Gastrocnemius medialis (tissue), 4 donors: ENCODE measurements at regions not wholly inside any gene's neighbourhood (a gene's known extent, or its start where the extent isn't known, plus 50 kb on each side); places are given as distances from the start of the nearest gene placed in this dataset.

Experiments used
- ATAC-seq, 2 donors: fragments of 150-250 bp; one replicate each; pipeline ENCODE4 v1.9.1; 2016
- DNase-seq, 2 donors: peaks; one replicate each; pipeline ENCODE4 v3.0.0-alpha.2; 2019
- H3K27ac ChIP-seq, 4 donors: fragments of 200-600 bp; sonication (generic); 1 replicate in 1 of 4; 2 replicates in 3 of 4; pipeline ENCODE4 v1.5.1; 2016 to 2018; ENCODE audit warnings: mild to moderate bottlenecking in 2 of 4, moderate library complexity in 1 of 4
- H3K27me3 ChIP-seq, 3 donors: fragments of 200-600 bp; sonication (generic) in 2 of 3; 1 replicate in 1 of 3; 2 replicates in 2 of 3; pipeline versions ENCODE4 v1.5.1 to v1.6.0; 2016 to 2019; ENCODE audit warnings: mild to moderate bottlenecking in 1 of 3, moderate library complexity in 1 of 3
- H3K36me3 ChIP-seq, 2 donors: fragments of 200-600 bp; sonication (generic) in 1 of 2; one replicate each; pipeline ENCODE4 v1.5.1; 2017 to 2018
- H3K4me1 ChIP-seq, 2 donors: fragments of 200-600 bp; sonication (generic) in 1 of 2; one replicate each; pipeline ENCODE4 v1.5.1; 2016 to 2017; ENCODE audit warnings: mild to moderate bottlenecking in 2 of 2
- H3K4me3 ChIP-seq, 4 donors: fragments of 200-600 bp; sonication (generic) in 3 of 4; 1 replicate in 1 of 4; 2 replicates in 3 of 4; pipeline ENCODE4 v1.5.1; 2016 to 2019; ENCODE audit warnings: mild to moderate bottlenecking in 2 of 4
- H3K9me3 ChIP-seq, 3 donors: fragments of 200-600 bp; sonication (generic) in 2 of 3; 1 replicate in 1 of 3; 2 replicates in 2 of 3; pipeline ENCODE4 v1.5.1; 2016 to 2019
- CTCF ChIP-seq, 5 experiments: fragments of 450-650 bp in 3 of 5; fragments of 200-600 bp in 2 of 5; sonication (generic) in 2 of 5; IDR thresholded peaks in 4 of 5; conservative IDR thresholded peaks in 1 of 5; 1 replicate in 4 of 5; 2 replicates in 1 of 5; pipeline ENCODE4 v1.5.1; 2016 to 2019; ENCODE audit warnings: antibody characterized with exemption in 5 of 5, mild to moderate bottlenecking in 3 of 5, moderate library complexity in 3 of 5
- POLR2A ChIP-seq, 2 donors: fragments of 450-650 bp; IDR thresholded peaks; one replicate each; pipeline ENCODE4 v1.6.1; 2017; ENCODE audit warnings: antibody characterized with exemption in 2 of 2, mild to moderate bottlenecking in 2 of 2, moderate library complexity in 2 of 2
- in situ Hi-C, 4 donors: fragments of 200-750 bp; cut with MboI; loops; one replicate each; pipeline versions ENCODE4 v1.15.0 to v1.8.0; 2017; ENCODE audit warnings: low sequenced_read_pairs in 4 of 4
- intact Hi-C: fragments of 100-400 bp; cut with DNase I; formaldehyde crosslinking; loops from one replicate; pipeline ENCODE4 v1.15.1; 2023; ENCODE audit warnings: low total_unique reads

GRCh38 chr14:66141733-66142132 is 344.4 kb upstream of the CCDC196 start:
- no peaks in the 10 kb centered on the region for H3K9me3 ChIP-seq
- H3K4me3 ChIP-seq = no peak overlapping the region
- DNase-seq = no peak
- H3K27me3 ChIP-seq = no peaks in the 10 kb centered on the region
- in situ Hi-C loops (no loop called here), intact Hi-C loops (no loop called here)
- no peaks in the 10 kb centered on the region for H3K36me3 ChIP-seq
- TF ChIP-seq CTCF (IDR thresholded peaks at IDR 0.05 in 4 of 5, conservative IDR thresholded peaks at IDR 0.05 in 1 of 5) (no peak), POLR2A (IDR thresholded peaks at IDR 0.05) (no peak)
- no peaks in the 10 kb centered on the region for H3K4me1 ChIP-seq
- ATAC-seq = no peak
- H3K27ac ChIP-seq = no peak overlapping the region

GRCh38 chr14:66143387-66144112 is 342.6 kb upstream of the CCDC196 start:
- Histone ChIP-seq H3K9me3 (no peaks in the 10 kb centered on the region), H3K36me3 (no peaks in the 10 kb centered on the region), H3K27ac (no peak overlapping the region), H3K4me1 (no peaks in the 10 kb centered on the region), H3K27me3 (no peaks in the 10 kb centered on the region), H3K4me3 (no peak overlapping the region)
- no peak for TF ChIP-seq CTCF (IDR thresholded peaks at IDR 0.05 in 4 of 5, conservative IDR thresholded peaks at IDR 0.05 in 1 of 5)
- TF ChIP-seq POLR2A (IDR thresholded peaks at IDR 0.05) = no peak
- no peak for ATAC-seq
- intact Hi-C loops = no loop called here
- in situ Hi-C loops = no loop called here
- DNase-seq = no peak

GRCh38 chr14:66152302-66152701 is 333.9 kb upstream of the CCDC196 start:
- intact Hi-C loops (no loop called here), in situ Hi-C loops (no loop called here)
- TF ChIP-seq POLR2A (IDR thresholded peaks at IDR 0.05) (no peak), CTCF (IDR thresholded peaks at IDR 0.05 in 4 of 5, conservative IDR thresholded peaks at IDR 0.05 in 1 of 5) (no peak)
- Histone ChIP-seq H3K9me3 (no peaks in the 10 kb centered on the region), H3K27me3 (no peaks in the 10 kb centered on the region), H3K4me1 (no peaks in the 10 kb centered on the region), H3K36me3 (no peaks in the 10 kb centered on the region), H3K27ac (no peak overlapping the region), H3K4me3 (no peak overlapping the region)
- DNase-seq (no peak), ATAC-seq (no peak)

- Histone ChIP-seq H3K27me3 (no peaks in the 10 kb centered on the region), H3K27ac (no peak overlapping the region), H3K36me3 (no peaks in the 10 kb centered on the region), H3K4me3 (no peak overlapping the region), H3K4me1 (no peaks in the 10 kb centered on the region), H3K9me3 (no peaks in the 10 kb centered on the region)
- intact Hi-C loops = no loop called here
- TF ChIP-seq CTCF (IDR thresholded peaks at IDR 0.05 in 4 of 5, conservative IDR thresholded peaks at IDR 0.05 in 1 of 5) (no peak), POLR2A (IDR thresholded peaks at IDR 0.05) (no peak)
- ATAC-seq (no peak), DNase-seq (no peak)
- in situ Hi-C loops = no loop called here
Observed at GRCh38 chr14:66152747-66153146, 333.4 kb upstream of the CCDC196 start.

- intact Hi-C loops (no loop called here), in situ Hi-C loops (no loop called here)
- DNase-seq (no peak), ATAC-seq (no peak)
- Histone ChIP-seq H3K4me3 (no peak overlapping the region), H3K27ac (no peak overlapping the region), H3K4me1 (no peaks in the 10 kb centered on the region), H3K36me3 (no peaks in the 10 kb centered on the region), H3K9me3 (no peaks in the 10 kb centered on the region), H3K27me3 (no peaks in the 10 kb centered on the region)
- no peak for TF ChIP-seq POLR2A (IDR thresholded peaks at IDR 0.05)
- no peak for TF ChIP-seq CTCF (IDR thresholded peaks at IDR 0.05 in 4 of 5, conservative IDR thresholded peaks at IDR 0.05 in 1 of 5)
Observed at GRCh38 chr14:66163023-66163422, 323.1 kb upstream of the CCDC196 start.
